Right lobe of liver (tissue), 4 donors: ENCODE measurements at regions not wholly inside any gene's neighbourhood (a gene's known extent, or its start where the extent isn't known, plus 50 kb on each side); places are given as distances from the start of the nearest gene placed in this dataset.

Experiments used
- POLR2A ChIP-seq: fragments of 450-650 bp; IDR thresholded peaks from one replicate; pipeline ENCODE4 v1.6.1; 2017; ENCODE audit warnings: antibody characterized with exemption, mild to moderate bottlenecking
- TF ChIP-seq, protein P1 (sequence below), 4 donors: fragments of 200-600 bp in 3 of 4; fragments of 450-650 bp in 1 of 4; IDR thresholded peaks; one replicate each; pipeline versions ENCODE4 v1.5.1 to v1.8.0; 2016 to 2022; ENCODE audit warnings: antibody characterized with exemption in 4 of 4, mild to moderate bottlenecking in 2 of 4
- donor health status: DM: no; HTN: no; CAD: no.
- donor health status: DM: no; HTN: no; CAD: no.
- donor health status: DM: no; HTN: yes; CAD: no.

DNA sequence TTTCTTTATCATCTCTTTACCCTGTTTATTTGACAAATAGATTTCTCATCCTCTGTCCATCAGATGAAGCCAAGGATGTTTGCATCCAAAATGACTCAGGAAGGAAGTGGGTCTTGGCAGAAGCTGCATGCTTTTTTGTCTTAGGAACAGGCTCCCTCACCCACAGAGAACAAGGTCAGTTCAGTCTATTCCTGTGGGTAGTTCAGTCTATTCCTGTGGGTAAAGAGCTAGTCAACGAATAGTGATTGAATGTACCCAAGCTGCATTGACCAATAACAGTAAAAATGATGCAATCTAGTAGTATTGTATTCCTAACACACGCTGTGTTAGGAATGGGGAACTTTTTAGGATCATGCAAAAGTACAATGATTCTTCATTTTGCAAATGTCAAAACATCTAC is 290.8 kb upstream of the TANK start:
- no peak for TF ChIP-seq POLR2A
- TF ChIP-seq, protein P1, sequence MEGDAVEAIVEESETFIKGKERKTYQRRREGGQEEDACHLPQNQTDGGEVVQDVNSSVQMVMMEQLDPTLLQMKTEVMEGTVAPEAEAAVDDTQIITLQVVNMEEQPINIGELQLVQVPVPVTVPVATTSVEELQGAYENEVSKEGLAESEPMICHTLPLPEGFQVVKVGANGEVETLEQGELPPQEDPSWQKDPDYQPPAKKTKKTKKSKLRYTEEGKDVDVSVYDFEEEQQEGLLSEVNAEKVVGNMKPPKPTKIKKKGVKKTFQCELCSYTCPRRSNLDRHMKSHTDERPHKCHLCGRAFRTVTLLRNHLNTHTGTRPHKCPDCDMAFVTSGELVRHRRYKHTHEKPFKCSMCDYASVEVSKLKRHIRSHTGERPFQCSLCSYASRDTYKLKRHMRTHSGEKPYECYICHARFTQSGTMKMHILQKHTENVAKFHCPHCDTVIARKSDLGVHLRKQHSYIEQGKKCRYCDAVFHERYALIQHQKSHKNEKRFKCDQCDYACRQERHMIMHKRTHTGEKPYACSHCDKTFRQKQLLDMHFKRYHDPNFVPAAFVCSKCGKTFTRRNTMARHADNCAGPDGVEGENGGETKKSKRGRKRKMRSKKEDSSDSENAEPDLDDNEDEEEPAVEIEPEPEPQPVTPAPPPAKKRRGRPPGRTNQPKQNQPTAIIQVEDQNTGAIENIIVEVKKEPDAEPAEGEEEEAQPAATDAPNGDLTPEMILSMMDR (IDR thresholded peaks at IDR 0.05) = no peak
